Activated CD4-positive, alpha-beta T cell treated with anti-CD3 and anti-CD28 coated beads for 24 hours (primary cell): ENCODE measurements at regions not wholly inside any gene's neighbourhood (a gene's known extent, or its start where the extent isn't known, plus 50 kb on each side); places are given as distances from the start of the nearest gene placed in this dataset.

Experiments used
- DNase-seq, 2 donors: peaks; one replicate each; pipeline ENCODE4 v3.0.0-alpha.2; 2020; ENCODE audit warnings: low read depth in 2 of 2

GRCh38 chr5:74154526-74154925 lies 486.0 kb downstream of the ENC1 start:
- DNase-seq, result no peak

- no peak for DNase-seq
These were observed 487.2 kb downstream of the ENC1 start for GRCh38 chr5:74153255-74153790.

DNA sequence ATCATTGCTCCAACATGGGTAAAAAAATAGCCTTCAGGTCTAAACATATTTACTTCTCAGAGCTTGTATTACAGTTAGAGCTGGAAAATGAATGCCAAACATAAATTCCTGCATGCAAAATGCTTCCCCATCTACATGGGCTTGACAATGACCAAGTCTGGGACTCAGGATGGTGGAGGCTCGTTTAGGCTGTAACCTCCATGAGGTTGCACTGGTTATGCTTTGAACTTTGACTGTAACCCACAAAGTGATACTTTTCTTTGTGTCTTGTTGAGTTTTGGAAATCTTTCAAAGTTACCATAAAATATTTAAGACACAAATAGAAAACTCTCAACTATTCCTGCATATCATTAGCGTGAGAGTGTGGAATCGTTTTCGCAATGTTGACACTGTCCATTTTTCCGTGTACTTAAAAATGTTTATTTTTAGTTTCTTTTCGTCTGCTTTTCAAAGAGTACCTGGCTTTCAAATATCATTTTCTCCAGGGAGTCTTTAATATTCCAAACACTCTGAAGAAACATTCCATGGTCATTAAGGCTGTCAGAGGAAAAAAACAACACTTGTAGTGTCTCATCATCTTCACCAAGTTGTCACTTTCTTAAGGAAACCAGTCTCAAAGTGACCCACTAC lies 487.8 kb downstream of the ENC1 start:
- no peak for DNase-seq

DNA sequence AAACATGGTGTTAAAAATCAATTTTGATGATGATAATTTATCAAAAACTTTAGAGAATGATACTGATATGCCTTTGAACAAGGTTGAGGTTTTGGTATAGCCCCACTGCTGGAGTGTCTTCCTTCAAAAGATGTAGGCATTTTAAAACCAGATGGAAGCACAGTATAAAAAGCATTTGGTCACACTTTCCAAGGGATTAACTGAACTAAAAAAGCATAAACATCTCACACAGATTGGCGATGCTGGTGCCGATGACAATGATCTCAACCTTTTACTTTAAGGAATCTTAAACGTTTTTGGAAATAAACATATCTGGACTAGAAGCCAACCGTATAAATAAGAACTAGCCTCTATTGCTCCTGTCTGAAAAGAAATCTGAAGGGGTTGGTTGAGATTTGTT lies 488.4 kb downstream of the ENC1 start:
- DNase-seq, result no peak

DNA sequence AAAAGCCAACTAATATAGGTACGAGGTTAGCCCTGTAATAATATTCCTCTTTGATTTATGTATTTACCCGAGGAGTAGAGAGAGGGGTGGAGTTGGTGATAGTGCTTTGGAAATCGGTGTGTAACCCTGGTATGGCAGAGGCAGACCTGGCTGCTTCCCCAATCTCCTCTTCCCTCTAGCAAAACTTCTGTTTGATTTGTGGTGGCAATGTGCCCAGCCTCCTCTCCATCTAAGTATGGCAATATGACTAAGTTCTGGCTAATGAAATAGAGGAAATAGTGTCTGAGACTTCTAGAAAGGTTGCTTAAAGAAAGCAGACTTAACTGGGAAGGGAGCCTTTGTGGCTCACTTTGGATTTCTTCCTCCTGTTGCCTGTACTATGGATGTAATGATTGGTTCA lies 491.1 kb downstream of the ENC1 start:
- no peak for DNase-seq

DNA sequence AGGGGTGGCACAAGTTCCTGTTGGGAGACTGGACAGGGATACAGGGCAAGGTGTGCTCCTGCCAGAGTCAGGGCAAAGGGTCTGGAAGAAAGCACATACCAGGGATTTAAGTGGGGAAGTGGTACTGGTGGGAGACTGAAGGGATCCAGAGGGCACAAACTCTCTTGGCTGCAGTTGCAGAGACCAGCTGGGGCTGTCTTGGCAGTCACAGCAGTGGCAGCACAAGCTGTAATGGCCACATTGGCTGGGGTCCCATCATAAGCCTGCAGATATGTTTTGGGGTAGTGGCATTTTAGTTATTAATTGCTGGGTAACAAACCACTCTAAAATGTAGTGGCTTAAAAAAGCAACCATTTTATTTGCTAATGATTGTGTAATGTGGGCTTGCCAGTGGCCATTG lies 492.2 kb downstream of the ENC1 start:
- DNase-seq, result no peak

DNA sequence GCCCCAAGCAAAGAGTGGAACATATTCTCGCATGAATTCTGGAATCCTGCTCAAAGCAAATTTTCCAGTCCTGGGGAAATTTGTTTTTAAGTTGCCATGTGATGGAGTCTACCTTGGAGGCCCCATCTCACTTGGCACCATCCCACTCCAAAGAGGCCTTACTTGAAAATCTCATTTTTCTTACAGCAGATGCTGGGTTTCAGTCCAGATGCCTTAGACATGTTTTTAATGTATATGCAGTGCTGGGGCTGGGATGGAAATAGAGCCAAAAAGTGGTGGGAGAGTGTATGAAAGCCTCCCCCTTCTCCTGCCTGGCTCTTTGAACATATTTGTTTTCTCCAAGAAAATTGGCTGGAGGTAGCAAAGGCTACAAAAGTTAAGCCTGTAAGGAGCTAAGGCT lies 493.7 kb downstream of the ENC1 start:
- no peak for DNase-seq

- no peak for DNase-seq
These were observed 494.6 kb downstream of the ENC1 start for GRCh38 chr5:74145951-74146350.

GRCh38 chr5:74143721-74144330 lies 496.7 kb downstream of the ENC1 start:
- no peak for DNase-seq

DNA sequence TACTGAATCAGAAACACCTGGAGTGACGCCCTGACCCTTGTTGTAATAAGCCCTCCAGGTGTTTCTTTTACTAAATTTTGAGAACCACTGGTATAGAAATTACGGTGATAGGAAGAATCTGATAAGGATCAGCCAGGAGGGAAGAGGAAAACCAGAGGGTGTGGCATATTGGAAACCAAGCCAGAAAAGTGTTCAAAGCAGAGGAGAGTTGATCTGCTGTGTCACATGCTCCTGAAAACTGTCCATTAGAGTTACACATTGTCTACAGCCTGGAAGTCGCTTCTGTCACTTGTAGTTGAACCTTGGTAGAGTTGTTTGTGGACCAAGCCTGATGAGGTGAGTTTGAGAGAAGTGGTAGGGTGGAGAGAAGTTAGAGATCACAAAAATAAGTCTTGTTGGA lies 497.4 kb downstream of the ENC1 start:
- DNase-seq, result no peak

DNA sequence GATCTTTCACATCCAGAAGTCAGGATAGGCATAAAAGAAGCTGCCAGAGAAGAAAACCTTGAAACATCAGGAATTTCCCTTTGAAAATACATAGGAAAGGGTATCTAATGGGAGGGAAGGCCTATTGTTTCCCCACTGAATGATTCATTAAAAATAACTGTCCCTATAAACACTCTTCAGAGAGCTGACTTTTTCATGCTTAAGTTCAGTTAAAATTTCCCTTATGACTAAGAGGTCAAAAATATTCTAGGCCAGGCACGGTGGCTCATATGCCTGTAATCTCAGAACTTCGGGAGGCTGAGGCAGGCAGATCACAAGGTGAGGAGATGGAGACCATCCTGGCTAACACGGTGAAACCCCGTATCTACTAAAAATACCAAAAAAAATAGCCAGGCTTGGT lies 499.5 kb downstream of the ENC1 start:
- no peak for DNase-seq

DNA sequence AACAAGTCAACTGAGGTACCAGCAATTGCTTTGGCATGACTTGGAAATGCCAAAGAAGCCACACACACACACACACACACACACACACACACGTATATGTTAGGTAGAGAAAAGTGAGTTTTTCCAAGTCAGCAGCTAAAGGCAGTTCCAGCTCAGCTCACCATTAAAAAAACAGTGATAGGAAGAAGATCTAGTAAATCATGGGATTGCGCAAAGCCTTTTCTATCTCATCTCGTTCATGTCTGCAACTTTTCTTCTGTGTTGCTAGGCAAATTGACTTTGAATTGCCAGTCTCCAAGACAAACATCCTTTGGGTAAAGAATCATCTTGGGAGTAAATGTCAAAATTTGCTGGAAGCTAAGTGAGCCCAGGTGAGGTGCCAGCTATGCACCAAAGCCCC lies 500.1 kb downstream of the ENC1 start:
- DNase-seq, result no peak

DNA sequence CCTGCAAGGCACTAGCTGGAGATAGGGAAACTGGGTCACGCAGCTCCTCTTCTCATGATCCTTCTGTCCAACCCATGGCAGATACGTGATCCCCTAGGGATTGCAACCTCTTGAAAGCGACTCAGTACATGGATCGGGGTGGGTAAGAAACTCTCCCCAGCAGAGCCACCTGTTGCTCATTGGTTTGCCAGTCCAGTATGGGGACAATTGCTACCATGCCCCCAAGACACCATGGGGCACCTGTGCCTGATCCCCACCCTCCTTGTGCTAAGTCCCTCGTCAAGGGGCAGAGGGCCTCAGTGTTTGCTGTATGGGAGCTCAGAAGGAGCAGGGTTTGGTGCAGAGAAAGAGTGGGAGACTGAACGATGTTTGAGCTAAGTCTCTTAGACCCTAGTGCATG lies 500.9 kb downstream of the ENC1 start:
- no peak for DNase-seq

DNA sequence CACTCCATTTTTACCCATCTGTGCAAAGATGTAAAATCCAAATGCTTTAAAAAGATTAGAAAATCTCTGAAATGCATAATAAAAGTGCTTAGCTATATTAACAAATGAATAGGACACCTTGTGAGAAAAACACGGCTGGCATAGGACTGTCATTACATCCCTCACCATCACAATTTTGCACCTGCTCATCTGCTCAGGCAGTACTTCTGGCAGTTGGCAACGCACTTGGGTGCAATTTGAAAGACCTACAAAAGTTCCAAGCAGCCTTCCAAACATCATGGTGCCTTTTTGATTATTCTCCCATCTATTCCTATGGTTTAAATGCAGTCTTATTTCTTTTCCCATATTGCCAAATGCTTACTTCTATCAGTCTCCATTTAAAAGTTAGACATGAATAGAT lies 501.8 kb downstream of the ENC1 start:
- DNase-seq, result no peak

DNA sequence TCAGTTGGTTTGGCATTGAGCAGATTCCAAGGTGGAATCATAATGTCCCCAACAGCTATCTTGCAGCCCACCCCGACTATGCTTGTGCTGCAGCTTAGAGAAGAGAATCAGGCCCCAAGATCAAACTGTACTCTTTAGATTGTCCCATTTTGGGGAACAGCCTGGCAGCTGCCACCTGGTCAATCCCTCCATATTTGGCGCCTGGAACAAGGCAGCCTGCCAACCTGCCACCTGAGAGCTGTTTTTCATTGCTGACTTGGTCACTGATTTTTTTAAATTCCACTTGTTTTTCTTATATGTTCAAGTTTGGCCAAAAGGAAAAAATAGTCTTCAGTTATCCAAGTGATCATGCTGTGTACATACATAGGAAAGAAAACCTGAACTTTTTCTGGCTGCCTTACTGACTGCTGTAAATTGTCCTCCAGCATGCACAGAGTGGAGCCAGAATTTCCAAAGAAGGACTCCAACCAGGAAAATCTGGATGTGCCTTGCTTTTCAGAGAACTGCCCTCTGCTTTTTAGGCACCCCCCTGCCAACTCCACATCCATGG lies 504.2 kb downstream of the ENC1 start:
- no peak for DNase-seq

DNA sequence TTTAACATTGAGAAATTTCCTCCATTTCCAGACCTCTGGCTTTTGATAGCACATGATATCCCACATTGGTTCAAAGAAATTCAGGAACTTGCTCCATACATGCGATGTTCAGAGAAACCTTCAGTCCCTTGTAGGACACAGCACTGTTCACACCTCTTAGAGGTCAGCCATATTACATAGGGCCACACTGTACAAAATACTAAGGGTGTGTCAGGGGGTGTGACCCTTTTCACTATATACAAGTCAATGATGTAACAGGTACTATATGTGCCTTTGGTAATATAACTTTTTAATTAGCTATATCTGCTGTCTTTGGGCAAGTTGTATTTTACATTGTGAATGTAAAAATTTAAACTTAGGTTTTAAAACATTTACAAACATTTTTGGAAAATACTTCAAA lies 505.5 kb downstream of the ENC1 start:
- no peak for DNase-seq

- DNase-seq, result no peak
These were observed 506.5 kb downstream of the ARHGEF28 start for GRCh38 chr5:74132485-74132884.

GRCh38 chr5:74131250-74131649 lies 505.3 kb downstream of the ARHGEF28 start:
- no peak for DNase-seq

DNA sequence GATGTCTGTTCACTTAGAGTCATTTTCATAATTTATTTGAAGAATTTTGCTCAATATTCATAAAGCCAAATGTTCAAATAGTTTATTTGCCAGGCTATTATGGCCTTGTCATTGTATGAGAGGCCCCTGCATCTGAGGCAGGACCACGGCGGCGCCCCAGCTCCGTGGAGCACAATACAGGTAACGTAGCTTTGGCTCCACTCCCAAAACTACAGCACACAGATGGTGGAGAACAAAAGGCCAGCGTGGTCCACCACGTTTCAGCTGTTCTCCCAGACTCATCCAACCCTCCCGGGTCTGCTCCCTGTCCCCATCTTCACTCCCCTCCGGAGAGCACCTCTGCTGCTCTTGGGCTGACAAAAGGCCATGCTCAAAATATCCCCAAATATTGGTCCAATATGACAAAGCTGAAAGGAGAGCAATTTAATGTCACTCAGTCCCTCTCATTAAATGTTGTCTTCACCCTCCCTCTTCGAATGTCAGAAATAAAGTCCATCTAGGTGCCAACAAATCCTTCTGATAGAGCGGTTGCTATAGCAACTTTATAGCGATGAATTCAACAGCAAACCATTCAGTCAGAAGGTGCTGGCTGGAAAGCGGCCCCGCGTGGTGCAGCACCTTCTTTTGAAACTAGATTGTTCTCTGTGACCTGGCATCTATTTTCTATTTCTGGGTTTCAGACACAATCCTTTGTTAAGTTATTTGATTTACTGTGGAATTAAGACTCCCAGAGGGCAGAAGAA lies 504.3 kb downstream of the ARHGEF28 start:
- no peak for DNase-seq

GRCh38 chr5:74127381-74128320 lies 501.7 kb downstream of the ARHGEF28 start:
- no peak for DNase-seq

GRCh38 chr5:74126294-74126693 lies 500.3 kb downstream of the ARHGEF28 start:
- DNase-seq, result no peak

DNA sequence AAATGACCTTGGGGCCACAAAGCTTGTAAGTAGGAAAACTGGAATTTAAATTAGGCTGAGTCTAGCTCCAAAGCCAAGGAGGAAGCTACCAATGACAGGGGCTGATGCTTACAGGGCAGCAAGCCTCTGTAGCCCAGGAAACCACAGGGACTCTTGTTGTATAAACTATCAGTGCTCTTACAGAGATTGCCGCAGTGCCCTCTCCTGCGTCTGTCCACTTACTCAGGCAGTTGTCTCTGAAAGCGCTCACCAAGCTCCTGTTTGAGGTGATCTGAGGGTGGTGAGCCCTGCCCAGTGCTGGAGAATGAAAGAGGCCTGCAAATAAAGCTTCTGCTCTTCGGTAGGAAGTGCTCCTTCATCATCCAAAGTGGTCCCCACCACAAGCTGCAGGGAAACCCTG lies 498.8 kb downstream of the ARHGEF28 start:
- DNase-seq, result no peak
